ENCODE measurements at regions not wholly inside any gene's neighbourhood (a gene's known extent, or its start where the extent isn't known, plus 50 kb on each side); places are given as distances from the start of the nearest gene placed in this dataset.

DNA sequence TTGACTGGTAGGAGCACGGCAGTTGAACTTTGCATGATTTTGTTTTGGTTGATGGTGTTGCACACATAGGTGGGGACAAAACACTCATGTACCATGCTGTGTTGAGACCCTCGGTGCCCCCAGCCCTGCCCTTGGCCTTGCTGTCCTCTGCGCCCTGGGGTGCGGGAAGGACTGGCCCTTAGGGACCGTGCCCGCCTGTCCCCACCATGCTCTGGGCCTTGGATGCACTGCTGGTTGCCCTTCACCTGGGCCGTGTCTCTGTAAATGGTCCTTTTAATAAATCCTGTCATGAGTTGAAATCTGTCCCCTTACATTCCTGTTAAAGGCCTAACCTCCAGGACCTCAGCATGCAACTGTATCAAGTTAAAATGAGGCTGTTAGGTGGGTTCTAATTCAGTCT, 102.3 kb upstream of the ANO1 start:
- no peak for DNase-seq

DNA sequence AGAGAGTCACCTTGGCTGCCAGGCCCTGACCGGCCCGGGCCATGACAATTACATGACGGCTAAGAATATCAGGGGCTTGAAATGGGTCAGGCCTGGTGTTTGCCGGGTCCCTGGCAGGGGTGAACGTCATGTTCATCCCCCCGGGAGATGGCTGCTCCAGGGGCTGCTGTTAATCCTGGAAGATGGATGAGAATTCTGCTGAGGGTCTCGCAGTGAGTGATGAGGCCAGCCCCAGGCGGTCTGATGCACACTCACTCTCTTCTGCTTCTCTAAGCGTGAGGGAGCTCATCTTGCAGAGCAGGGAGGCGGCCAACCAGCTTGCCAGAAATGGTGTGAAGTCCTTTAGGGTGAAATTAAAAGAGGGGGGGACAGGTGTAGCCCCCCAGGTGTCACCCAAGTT, 101.3 kb upstream of the ANO1 start:
- DNase-seq, result no peak

DNA sequence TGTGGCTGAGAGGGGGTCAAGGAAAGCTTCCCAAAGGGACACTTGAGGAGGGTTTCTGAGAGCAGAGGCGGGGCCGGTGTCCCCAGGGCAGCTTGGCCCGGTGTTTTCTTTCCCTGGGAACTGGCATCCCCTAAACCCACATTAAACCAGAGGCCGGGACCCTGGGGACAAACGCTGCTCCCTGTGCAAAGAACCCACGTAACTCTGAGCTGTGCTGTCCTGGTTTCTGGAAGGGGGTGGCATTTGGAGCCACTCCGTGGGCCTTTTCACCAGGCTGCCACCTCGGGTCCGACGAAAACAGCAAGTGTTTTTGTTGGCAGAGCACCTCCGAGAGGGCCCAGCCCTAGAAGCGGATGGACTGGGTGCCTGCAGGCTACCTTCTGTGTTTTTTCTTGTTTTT, 100.2 kb upstream of the ANO1 start:
- no peak for DNase-seq

DNA sequence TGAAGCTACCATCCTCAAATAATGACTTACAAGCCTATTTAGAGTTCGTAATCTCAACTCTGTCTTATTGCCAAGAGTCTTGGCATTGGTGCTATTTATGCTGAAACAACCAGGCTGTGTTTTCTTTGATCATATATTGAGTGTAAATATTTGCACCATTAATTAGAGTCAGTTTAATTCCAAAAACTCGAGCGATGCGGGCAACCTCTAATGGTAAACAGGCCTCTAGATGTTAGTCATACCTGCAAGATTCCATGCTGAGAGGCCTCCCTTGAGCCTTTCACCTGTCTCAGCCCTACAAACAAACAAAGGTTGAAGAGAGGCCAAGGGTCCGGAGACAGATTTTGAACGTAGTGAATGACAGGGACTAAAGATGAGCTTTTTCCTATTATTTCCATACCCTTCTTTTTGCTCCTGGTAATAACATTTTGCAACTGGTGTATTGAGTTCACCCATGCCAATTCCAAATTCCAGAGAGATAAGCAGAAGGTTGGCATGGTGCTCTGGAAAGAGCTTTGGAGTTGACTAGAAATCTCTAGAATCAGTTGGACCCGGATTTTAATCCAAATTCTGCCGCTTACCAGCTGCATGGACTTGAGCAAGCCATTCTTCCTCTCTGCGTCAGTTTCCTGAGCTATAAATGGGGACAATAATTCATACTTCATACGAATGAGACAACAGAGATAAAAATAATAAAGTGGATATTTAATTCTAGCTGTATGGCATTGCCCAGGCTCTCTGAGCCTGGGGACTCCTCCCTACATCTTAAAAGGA, 99.1 kb upstream of the ANO1 start:
- DNase-seq, result no peak

DNA sequence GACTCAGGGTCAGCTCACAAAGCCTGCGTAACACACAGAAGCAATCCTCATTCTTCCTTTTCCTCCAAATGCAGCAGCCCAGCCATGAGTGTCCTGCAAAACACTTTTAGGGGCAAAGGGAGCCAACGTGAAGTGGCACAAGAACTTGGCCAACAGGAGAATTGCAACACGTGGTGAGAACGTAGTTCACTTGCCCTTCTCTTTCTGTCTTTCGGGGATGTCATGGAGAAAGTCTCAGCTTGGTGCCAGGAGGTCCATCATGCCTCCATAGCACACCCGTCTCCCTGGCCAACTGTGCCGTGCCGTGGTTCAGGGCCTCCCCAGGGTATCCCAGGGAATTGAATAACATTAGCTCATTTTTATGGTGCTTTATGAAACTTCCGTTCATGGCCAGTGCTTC, 98.5 kb upstream of the ANO1 start:
- DNase-seq, result no peak

DNA sequence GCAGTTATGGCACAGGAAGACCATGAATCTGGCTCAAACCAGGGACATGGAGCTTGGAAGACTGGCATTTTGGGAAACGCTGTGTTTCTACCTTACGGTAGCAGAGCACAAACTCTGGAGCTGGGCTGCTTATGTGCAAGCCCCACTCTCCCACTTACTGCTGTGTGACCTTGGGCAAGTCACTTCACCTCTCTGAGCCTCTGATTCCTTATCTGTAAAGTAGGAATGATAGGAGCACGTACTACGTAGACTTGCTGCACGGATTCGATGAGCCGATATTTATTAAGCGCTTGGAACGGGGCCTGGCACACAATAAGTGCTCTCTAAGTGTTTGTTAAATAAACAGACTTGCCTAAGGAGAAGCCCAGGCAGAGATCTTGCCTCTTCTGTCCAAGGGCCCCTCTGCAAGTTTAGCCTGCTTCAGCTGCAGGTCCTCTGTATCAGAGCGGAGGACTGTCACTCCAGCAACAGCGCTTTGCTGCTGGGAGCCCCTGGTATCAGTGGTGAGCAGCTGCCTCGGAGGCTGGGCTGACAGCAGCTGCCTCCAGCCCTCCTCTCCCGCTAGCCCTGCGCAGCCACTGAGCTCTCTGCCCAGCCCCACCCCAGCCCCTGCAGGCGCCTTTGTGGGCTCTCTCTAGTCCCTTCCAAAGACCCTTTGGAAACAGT, 96.9 kb upstream of the ANO1 start:
- DNase-seq, result no peak

DNA sequence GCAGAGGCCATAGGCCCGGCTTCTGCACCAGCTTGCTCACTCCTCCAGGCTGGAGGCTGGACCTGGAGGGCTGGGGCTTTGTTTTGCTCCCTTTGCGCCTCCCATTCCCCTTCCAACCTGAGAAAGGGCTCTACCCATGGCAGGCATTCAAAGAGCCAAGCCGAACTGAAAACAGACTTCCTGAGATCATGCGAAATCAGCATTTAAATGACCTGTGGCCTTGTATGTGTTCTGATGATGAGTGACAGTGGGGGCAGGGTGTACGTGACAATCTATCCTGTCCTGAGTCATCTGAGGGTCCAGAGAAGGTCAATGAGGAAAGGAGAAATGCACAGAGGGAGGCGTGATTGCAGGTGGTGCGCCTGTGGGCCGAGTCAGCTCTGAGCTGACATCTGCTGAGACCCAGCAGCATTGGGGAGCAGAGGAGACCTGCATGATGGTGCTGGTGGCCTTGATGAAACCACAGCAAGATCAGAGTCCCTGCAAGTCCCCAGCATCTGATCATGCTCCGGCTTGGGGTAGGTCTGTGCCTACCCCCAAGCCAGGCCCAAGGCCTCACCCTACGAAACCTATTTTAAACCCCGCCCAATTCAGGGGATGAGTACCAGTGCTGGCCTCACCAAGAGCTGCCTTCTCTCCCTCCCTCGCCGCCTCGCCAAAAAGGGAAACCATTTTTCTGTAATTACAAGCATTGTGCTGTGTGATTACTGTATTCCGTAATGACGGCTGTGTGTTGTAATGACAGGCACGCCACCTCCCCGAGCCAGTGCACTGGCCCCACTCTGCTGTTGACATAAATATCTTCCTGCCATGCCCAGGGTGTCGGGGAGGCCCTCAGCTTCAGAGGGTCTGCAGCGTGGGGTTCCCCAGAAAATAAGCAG, 95.2 kb upstream of the ANO1 start:
- no peak for DNase-seq

DNA sequence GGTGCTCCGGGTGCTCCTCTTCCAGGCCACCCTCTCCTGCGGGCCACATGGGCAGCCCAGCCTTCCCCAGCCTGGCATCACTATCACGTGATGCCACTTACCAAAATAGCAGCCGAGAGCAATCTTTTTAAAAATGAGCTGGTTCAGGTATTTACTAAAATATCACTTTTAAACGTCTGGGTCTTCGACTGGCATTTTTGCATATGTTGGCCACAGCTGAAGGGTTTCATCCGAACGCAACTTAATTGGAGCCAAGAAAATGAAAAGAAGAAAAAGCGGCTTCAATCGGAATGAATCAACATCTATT, 94.6 kb upstream of the ANO1 start:
- DNase-seq, result no peak

DNA sequence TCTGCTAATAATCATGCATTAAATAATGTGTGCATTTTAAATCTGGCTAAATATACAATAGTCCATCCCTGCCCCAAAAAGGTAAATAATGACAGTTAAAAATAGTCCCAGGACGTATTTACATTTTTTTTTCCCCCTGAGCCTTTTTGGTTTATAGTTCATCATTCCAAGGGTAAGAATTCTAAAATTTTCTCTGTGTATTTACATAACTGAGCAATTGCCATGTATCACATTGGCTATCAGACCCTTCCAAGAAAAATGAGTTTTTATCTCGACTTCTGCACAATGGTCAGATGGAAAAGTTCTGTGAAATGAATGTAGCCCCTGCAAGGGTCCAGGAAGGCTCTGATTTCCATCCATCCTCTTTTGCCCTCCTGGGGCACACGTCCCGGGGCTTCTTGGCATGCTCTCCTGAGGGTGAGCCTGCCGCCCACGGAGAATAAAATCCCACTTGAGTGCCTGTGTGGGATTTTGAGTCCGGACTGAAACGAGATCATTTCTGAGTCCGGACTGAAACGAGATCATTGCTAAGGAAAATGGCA, 94.1 kb upstream of the ANO1 start:
- DNase-seq, result no peak

DNA sequence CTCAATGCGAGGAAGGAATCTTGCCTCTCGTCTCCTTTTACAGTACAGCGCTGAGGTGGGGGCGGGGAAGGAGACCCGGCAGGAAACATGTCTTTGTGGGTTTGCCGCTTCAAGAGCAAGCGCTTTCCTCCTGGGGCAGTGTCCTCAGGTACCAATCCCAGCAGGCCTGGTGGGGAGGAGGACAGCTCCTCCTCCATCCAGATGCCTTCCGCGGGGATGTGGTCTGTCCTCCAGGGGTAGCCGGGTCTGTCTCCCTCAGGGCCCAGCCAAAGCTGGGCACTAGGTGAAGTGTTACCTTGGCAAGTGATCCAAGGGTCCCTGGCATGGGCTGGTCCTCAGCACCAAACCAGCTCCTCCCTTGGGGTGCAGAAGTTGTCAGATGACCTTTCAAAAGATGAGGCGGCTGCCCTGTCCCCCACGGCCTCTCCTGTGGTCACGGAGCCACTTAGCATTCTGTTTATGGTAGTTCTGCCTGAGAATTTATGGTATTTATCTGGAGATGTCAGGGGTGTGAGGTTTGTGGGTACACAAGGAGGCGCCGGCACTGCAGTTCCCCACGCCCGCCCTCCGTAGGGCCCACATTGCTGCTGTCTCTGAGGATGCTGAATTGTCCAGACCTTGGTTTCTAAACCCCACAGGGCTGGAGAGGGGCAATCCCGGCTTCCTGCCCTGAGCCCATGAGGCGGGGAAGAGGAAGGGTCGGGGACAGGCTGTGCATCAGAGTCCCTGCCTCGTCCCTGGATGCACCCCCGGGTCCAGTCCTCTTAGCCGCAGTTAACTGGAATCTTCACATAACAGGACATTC, 93.5 kb upstream of the ANO1 start:
- no peak for DNase-seq

DNA sequence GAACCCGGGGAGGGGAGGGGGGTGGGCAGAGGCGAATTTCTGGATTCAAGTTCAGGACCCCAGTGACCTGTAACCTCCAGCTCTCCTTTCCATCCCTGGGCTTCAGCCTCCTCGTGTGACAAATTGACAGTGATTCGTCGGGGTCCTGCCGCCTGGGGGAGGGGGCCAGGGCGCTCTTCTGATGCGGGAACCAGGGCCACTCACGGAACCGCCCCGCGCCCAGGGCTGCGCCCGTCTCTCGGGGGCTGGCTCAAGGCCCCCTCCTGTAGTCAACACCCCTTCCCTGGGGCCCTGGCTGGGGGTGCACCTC, 92.8 kb upstream of the ANO1 start:
- no peak for DNase-seq

DNA sequence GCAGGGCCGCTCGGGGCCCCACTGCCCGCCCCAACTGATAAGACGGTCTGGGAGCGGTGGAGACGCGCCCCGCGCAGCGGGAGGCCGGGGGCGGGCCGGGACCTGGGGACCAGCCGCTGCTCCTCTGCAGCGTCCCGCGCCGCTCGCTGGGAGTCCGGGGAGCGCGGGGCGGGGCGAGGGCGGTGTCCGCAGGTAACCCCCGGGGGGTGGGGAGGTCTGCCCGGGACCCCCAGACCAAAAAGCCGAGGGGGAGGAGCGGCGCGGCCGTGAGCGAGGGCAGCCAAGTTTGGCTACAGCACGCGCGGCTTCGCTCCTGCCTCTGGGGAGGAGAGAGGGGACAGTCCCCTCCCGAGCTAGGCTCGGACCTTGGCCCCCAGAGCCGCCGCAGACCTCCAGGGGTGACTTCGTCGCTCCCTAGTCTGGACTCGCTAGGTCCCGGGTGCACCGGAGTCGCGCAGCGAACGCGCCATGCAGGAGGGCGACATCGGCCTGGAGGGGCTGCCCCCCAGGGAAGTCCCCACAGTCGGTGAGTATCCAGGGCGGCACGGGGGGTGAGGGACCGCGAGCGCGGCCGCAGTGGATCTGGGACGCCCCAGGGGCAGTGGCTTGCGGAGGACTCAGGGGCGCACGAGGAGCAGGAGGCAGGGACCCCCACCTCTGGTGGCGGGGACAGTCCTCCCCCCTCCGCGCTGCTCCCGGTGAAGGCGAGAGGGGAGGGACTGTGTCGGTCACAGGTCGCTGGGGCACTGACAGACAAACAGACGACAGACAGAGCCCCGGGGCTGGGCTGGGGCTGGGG, 92.3 kb upstream of the ANO1 start:
- DNase-seq, result no peak

DNA sequence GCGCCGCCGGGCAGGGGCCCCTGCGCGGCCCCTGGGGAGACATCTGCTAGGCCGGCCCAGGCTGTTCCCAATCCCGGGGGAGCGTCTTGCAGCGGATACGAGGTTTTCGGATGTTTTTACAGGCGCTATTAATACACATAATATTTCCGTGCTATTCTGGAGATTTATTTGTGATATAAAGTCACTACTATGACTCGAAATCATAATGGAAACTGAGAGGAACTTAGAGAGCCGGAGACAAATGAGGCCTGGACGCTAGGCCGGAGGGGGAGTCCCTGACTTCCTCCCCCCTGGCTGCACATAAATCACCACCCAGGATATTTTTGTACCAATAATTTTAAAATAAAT, 91.7 kb upstream of the ANO1 start:
- no peak for DNase-seq

DNA sequence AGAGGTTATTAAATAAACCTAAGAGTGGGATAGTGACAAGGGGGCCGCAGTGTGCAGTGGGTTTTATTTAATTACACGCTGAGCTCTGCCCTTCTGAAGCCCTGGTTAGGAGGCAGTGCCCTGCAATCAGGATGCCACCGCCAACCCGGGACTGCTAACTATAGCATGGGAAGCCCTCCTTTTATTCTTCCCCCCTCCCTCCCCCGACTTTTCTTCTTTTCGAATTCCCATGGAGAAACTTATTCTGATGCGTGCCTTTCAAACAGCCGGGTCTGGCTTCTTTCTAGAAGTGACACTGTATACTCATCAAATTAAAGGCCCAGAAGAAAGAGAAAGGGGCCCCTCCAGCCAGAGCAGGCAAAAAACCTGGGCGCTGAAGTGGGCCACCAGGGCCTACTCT, 91.3 kb upstream of the ANO1 start:
- no peak for DNase-seq

DNA sequence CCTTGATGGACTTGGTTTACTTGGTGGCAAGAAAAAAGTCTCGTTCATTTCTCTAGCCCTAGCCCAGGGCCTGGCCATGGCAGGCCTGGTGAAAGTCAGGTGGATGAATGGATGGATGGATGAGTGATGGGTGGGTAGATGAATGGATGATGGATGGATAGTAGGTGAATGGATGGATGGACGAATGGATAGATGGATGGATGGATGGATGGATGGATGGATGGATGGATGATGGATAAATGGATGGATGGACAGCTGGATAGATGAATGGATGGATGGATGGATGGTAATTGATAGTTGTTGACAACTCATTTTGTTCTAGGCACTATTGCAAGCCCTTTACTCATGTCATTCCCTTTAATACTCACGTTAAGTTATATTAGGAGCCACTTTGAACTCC, 86.1 kb upstream of the ANO1 start:
- no peak for DNase-seq

DNA sequence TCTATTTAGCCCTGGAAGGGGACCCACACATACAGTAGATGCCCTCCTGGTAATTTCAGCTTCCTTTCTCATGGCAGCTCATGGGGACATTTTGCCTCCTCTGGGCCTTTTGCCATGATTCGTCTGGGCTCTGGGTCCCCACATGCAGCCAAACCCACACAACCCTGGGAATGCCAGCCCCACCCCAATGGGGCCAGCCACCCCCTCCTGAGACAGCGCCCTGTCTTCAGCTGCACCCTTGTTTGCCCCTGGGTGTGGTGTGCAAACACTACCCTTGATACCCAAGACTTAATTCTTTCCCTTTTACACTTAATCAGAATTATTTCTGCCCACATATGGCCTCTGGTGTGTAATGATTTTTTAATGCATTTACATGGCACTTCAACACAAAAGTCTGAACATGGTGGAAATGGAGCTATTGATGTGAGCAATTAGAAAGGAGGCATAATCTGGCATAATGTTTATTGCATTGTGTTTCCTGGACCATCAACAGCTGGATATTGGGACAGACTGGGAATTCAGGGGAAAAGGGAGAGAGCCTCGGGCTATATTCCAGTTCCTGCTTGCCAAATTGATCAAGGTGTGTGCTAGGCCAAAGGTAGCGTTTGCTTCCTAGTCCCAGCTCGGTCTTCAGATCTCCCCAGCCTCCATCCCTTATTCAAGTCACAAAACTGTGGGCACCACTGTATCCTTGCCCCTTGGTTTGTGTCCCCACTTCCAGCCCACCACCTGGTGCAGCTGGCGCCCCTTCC, 85.0 kb upstream of the ANO1 start:
- DNase-seq, result no peak

DNA sequence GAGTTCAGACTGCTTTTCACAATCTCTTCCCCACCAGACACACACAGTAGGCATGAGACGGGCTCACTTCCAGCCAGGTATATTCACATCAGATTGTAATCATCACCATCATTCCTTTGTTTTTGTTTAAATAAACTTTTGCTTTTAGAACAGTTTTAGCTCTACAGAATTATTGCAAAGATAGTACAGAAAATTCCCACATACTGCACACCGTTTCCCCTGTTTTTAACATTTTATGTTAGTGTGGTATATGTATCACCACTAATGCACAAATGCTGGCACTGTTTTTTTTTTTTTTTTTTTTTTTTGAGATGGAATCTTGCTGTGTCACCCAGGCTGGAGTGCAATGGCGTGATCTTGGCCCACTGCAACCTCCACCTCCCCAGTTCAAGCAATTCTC, 83.3 kb upstream of the ANO1 start:
- no peak for DNase-seq

DNA sequence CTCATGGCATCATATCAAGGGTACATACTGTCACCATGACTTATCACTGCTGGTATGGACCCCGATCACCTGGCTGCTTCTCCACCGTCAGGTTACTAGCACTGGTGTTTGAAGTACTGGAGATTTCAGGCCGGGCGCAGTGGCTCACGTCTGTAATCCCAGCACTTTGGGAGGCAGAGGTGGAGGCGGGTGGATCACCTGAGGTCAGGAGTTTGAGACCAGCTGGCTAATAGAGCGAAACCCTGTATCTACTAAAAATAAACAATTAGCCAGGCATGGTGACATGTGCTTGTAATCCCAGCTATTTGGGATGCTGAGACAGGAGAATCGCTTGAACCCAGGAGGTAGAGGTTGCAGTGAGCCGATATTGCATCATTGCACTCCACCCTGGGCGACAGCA, 82.4 kb upstream of the ANO1 start:
- DNase-seq, result no peak

DNA sequence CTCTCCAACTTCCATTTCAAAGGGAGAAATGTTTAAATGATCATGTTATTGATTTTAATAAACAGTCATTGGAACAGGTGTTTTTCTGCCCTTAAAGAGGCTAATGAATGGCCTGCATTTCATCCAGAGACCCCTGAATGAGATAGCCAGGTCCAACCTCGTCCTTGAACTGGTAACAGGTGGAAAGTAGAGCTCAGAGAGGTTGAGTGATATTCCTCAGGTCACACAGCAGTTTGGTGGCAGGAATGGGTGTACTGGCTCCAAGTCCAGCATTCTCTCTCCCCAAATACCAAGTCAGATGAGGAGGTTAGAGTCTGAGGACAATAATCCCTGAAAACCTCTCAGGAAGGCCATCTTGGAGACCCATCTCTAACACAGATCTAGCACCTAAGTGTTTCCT, 81.7 kb upstream of the ANO1 start:
- no peak for DNase-seq

DNA sequence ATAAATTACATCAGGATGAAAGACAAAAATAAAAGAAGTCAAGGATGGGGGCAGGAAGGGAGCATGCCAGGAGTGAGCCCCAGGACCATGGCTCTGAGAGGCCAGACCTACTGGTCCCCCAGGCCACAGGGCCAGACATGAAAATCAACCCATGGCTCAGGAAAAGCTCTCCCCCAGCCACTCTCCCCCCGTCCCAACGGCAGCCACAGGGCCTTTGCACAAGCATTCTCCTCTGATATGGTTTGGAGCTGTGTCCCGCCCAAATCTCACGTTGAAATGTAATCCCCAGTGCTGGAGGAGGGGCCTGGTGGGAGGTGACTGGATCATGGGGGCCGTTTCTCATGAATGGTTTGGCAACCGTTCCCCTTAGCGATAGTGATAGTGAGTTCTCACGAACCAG, 80.8 kb upstream of the ANO1 start:
- no peak for DNase-seq

DNA sequence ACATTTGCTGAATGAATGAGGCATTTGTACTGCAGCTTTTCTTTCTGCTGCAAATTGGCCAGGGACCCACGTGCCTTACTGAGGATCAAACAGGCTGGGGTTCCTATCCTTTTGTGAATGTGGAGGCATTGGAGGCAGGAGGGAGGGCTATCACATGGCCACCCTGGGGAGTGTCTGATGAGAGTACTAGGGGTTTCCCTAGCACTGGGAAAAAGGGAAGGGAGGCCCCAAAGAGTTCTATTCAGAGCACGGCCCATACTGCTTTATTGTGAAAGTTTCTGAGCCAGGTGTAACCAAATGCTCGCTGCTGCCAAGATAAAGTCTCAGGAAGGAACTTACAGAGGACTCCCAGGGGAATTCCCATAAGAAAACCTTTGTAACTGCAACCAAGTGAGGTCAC, 78.4 kb upstream of the ANO1 start:
- DNase-seq, result no peak

DNA sequence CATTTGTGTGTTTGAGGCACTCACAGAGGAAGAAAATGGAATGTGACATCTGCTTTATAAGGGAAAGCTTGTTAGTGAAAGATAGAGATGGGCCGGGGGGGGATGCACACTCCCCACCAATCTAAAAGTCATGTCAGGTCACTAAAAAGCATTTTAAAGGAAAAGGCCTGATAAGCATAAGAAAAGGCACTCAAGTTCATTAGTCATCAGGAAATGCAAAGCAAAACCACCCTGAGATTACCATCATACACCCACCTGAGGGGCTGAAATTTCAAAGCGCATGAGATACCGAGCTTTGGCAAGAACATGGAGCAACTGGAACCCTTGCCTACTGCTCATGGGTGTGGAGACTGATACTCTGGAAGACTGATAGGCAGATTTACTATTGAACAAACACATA, 77.9 kb upstream of the ANO1 start:
- no peak for DNase-seq

Data from activated CD8-positive, alpha-beta memory T cell treated with anti-CD3 and anti-CD28 coated beads, Interleukin-2, amount 50 U/mL, for 48 hours (primary cell).